MM.1S (cell line): ENCODE measurements at regions not wholly inside any gene's neighbourhood (a gene's known extent, or its start where the extent isn't known, plus 50 kb on each side); places are given as distances from the start of the nearest gene placed in this dataset.

ENCODE experiments used
- DNase-seq: peaks from one replicate; pipeline ENCODE4 v3.0.0-alpha.2; 2015
- H2AFZ ChIP-seq: fragments of 300-600 bp; sonication (generic); 2 replicates; pipeline ENCODE4 v1.6.0; 2016; ENCODE audit warnings: antibody characterized with exemption, low read length
- H3F3A ChIP-seq: fragments of 300-600 bp; sonication (generic); 2 replicates; pipeline ENCODE4 v1.6.1; 2016; ENCODE audit warnings: mild to moderate bottlenecking, antibody characterized with exemption, low read length, moderate library complexity, mixed read lengths; ENCODE audit not compliant: insufficient read depth
- H3K27ac ChIP-seq: fragments of 300-600 bp; sonication (generic); 2 replicates; pipeline ENCODE4 v1.5.1; 2016; ENCODE audit warnings: mild to moderate bottlenecking, low read length
- H3K27me3 ChIP-seq: fragments of 300-600 bp; sonication (generic); replicated peaks from 2 replicates; pipeline ENCODE4 v1.6.0; 2016; ENCODE audit warnings: low read length; ENCODE audit not compliant: insufficient read depth
- H3K36me3 ChIP-seq: fragments of 300-600 bp; sonication (generic); replicated peaks from 2 replicates; pipeline ENCODE4 v1.6.1; 2016; ENCODE audit warnings: mild to moderate bottlenecking, low read length, mixed read lengths; ENCODE audit not compliant: insufficient read depth
- H3K4me1 ChIP-seq: fragments of 300-600 bp; sonication (generic); 2 replicates; pipeline ENCODE4 v1.6.1; 2016; ENCODE audit warnings: low read length, mixed read lengths
- H3K4me2 ChIP-seq: fragments of 300-600 bp; sonication (generic); 2 replicates; pipeline ENCODE4 v1.6.0; 2016; ENCODE audit warnings: low read depth, low read length
- H3K4me3 ChIP-seq: fragments of 300-600 bp; sonication (generic); 2 replicates; pipeline ENCODE4 v1.5.1; 2016; ENCODE audit warnings: low read length, mixed read lengths
- H3K79me2 ChIP-seq: fragments of 300-600 bp; sonication (generic); 2 replicates; pipeline ENCODE4 v1.6.1; 2016; ENCODE audit warnings: mixed run types, low read length, mixed read lengths
- H3K9ac ChIP-seq: fragments of 300-600 bp; sonication (generic); 2 replicates; pipeline ENCODE4 v1.6.1; 2016; ENCODE audit warnings: low read length, mixed read lengths
- H3K9me2 ChIP-seq: fragments of 300-600 bp; sonication (generic); replicated peaks from 2 replicates; pipeline ENCODE4 v1.6.1; 2016; ENCODE audit warnings: mild to moderate bottlenecking, low read length, mixed read lengths; ENCODE audit not compliant: insufficient read depth
- H3K9me3 ChIP-seq: fragments of 300-600 bp; sonication (generic); replicated peaks from 2 replicates; pipeline ENCODE4 v1.6.1; 2016; ENCODE audit warnings: mild to moderate bottlenecking, low read length, mixed read lengths; ENCODE audit not compliant: insufficient read depth
- H4K20me1 ChIP-seq: fragments of 300-600 bp; sonication (generic); 2 replicates; pipeline ENCODE4 v1.6.1; 2016; ENCODE audit warnings: mild to moderate bottlenecking, low read length, moderate library complexity, mixed read lengths; ENCODE audit not compliant: insufficient read depth
- CTCF ChIP-seq: fragments of 300-600 bp; sonication (generic); IDR thresholded peaks from 2 replicates; pipeline ENCODE4 v1.5.1; 2016; ENCODE audit warnings: antibody characterized with exemption, low read length, mixed read lengths
- EZH2 ChIP-seq: fragments of 300-600 bp; sonication (generic); optimal IDR thresholded peaks from 2 replicates; pipeline ENCODE3; 2017; ENCODE audit warnings: low read depth, mild to moderate bottlenecking, antibody characterized with exemption, low read length, mixed read lengths
- EZH2phosphoT487 ChIP-seq: fragments of 300-600 bp; sonication (generic); IDR thresholded peaks from 2 replicates; pipeline ENCODE4 v1.6.1; 2018; ENCODE audit warnings: antibody characterized with exemption, low read length

GRCh38 chr13:99051768-99052455 is 74.0 kb upstream of the DOCK9 start:
- Histone ChIP-seq H4K20me1 (no peaks in the 10 kb centered on the region), H3K9me2 (no peaks in the 10 kb centered on the region), H3K4me1 (peaks cover 3% of the 10 kb centered on the region; the same call in 1 of the 2 replicates), H3K9ac (no peak overlapping the region), H3K9me3 (no peaks in the 10 kb centered on the region), H3K79me2 (peaks cover 28% of the 10 kb centered on the region), H3F3A (no peaks in the 10 kb centered on the region), H3K4me2 (no peak overlapping the region), H3K36me3 (no peaks in the 10 kb centered on the region), H2AFZ (no peak overlapping the region), H3K27ac (no peak overlapping the region), H3K4me3 (no peak overlapping the region), H3K27me3 (no peaks in the 10 kb centered on the region)
- DNase-seq, result peak; percentile 7
- TF ChIP-seq EZH2 (no peak), CTCF (no peak)

GRCh38 chr13:99053636-99054233 is 75.9 kb upstream of the DOCK9 start:
- DNase-seq, result no peak
- Histone ChIP-seq H3K4me2 (no peak overlapping the region), H3K4me3 (no peak overlapping the region), H3K4me1 (peaks cover 3% of the 10 kb centered on the region; the same call in 1 of the 2 replicates), H3K79me2 (peaks cover 30% of the 10 kb centered on the region), H3F3A (no peaks in the 10 kb centered on the region), H3K9me2 (no peaks in the 10 kb centered on the region), H3K9ac (no peak overlapping the region), H4K20me1 (no peaks in the 10 kb centered on the region), H2AFZ (no peak overlapping the region), H3K27ac (no peak overlapping the region), H3K27me3 (no peaks in the 10 kb centered on the region), H3K36me3 (no peaks in the 10 kb centered on the region), H3K9me3 (no peaks in the 10 kb centered on the region)
- TF ChIP-seq EZH2phosphoT487, result no peak
- TF ChIP-seq EZH2, result no peak
- no peak for TF ChIP-seq CTCF

- H3K27ac ChIP-seq, result no peak overlapping the region
- H3K79me2 ChIP-seq, result peaks cover 25% of the 10 kb centered on the region
- no peak overlapping the region for H3K4me3 ChIP-seq
- no peaks in the 10 kb centered on the region for H3K36me3 ChIP-seq
- H3K4me2 ChIP-seq, result no peak overlapping the region
- no peaks in the 10 kb centered on the region for H3F3A ChIP-seq
- H3K9me3 ChIP-seq, result no peaks in the 10 kb centered on the region
- peaks cover 3% of the 10 kb centered on the region; the same call in 1 of the 2 replicates for H3K4me1 ChIP-seq
- no peaks in the 10 kb centered on the region for H3K27me3 ChIP-seq
- TF ChIP-seq EZH2 (no peak), CTCF (no peak), EZH2phosphoT487 (no peak)
- no peaks in the 10 kb centered on the region for H4K20me1 ChIP-seq
- H2AFZ ChIP-seq, result no peak overlapping the region
- no peaks in the 10 kb centered on the region for H3K9me2 ChIP-seq
- no peak for DNase-seq
- no peak overlapping the region for H3K9ac ChIP-seq
These were observed 77.4 kb upstream of the DOCK9 start for GRCh38 chr13:99055281-99055680.
